WERI-Rb-1 (cell line): ENCODE measurements at regions not wholly inside any gene's neighbourhood (a gene's known extent, or its start where the extent isn't known, plus 50 kb on each side); places are given as distances from the start of the nearest gene placed in this dataset.

Source experiments
- DNase-seq: peaks from one replicate; pipeline ENCODE4 v3.0.0-alpha.2; 2020
- H3K27ac ChIP-seq: fragments of 250-450 bp; sonication (Bioruptor Pico); 2 replicates; pipeline ENCODE4 v1.5.1; 2020; ENCODE audit warnings: mild to moderate bottlenecking, moderate library complexity
- H3K27me3 ChIP-seq: fragments of 250-450 bp; sonication (Bioruptor Pico); 2 replicates; pipeline ENCODE4 v1.5.1; 2021; ENCODE audit warnings: mild to moderate bottlenecking, low read depth, moderate library complexity; ENCODE audit not compliant: insufficient read depth, severe bottlenecking
- H3K36me3 ChIP-seq: fragments of 250-450 bp; sonication (Bioruptor Pico); 2 replicates; pipeline ENCODE4 v1.5.1; 2020; ENCODE audit warnings: mild to moderate bottlenecking, moderate library complexity
- H3K4me3 ChIP-seq: 2 replicates; pipeline ENCODE4 v1.5.1; 2011; ENCODE audit warnings: low read depth, mild to moderate bottlenecking, control low read depth, low read length
- H3K9me3 ChIP-seq: fragments of 250-450 bp; sonication (Bioruptor Pico); 2 replicates; pipeline ENCODE4 v1.5.1; 2021; ENCODE audit warnings: mild to moderate bottlenecking, moderate library complexity; ENCODE audit not compliant: severe bottlenecking
- TF ChIP-seq, protein P1 (sequence below): IDR thresholded peaks from 2 replicates; pipeline ENCODE4 v1.5.1; 2011; ENCODE audit warnings: low read depth, mild to moderate bottlenecking, control low read depth, inconsistent platforms, low read length

- TF ChIP-seq, protein P1, sequence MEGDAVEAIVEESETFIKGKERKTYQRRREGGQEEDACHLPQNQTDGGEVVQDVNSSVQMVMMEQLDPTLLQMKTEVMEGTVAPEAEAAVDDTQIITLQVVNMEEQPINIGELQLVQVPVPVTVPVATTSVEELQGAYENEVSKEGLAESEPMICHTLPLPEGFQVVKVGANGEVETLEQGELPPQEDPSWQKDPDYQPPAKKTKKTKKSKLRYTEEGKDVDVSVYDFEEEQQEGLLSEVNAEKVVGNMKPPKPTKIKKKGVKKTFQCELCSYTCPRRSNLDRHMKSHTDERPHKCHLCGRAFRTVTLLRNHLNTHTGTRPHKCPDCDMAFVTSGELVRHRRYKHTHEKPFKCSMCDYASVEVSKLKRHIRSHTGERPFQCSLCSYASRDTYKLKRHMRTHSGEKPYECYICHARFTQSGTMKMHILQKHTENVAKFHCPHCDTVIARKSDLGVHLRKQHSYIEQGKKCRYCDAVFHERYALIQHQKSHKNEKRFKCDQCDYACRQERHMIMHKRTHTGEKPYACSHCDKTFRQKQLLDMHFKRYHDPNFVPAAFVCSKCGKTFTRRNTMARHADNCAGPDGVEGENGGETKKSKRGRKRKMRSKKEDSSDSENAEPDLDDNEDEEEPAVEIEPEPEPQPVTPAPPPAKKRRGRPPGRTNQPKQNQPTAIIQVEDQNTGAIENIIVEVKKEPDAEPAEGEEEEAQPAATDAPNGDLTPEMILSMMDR, result no peak
- no peaks in the 10 kb centered on the region for H3K36me3 ChIP-seq
- H3K9me3 ChIP-seq, result no peaks in the 10 kb centered on the region
- no peak overlapping the region for H3K27ac ChIP-seq
- H3K4me3 ChIP-seq, result no peak overlapping the region
- H3K27me3 ChIP-seq, result no peaks in the 10 kb centered on the region
- no peak for DNase-seq
Observed at GRCh38 chr12:76270657-76271358, 77.4 kb downstream of the BBS10 start.

DNA sequence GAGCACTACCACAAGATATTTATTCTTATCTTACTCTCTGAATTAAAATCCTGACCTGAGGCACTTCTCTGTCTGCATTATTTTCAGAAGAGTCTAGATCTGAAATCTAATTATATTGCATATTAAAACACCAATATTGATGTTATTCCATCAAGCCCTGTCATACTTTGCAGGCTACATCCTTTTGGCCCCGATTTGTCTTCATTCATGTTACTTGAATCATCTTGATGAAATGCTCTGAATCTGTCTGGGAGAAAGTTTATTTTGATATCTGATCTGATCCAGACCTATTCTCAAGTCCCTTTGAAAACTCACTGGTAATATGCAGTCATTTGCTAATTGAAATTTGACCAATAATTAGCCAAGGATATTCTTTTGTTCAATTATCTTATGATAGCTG lies 79.9 kb downstream of the BBS10 start:
- TF ChIP-seq, protein P1, result no peak
- no peaks in the 10 kb centered on the region for H3K9me3 ChIP-seq
- no peaks in the 10 kb centered on the region for H3K27me3 ChIP-seq
- no peaks in the 10 kb centered on the region for H3K36me3 ChIP-seq
- H3K4me3 ChIP-seq, result no peak overlapping the region
- no peak overlapping the region for H3K27ac ChIP-seq
- no peak for DNase-seq

DNA sequence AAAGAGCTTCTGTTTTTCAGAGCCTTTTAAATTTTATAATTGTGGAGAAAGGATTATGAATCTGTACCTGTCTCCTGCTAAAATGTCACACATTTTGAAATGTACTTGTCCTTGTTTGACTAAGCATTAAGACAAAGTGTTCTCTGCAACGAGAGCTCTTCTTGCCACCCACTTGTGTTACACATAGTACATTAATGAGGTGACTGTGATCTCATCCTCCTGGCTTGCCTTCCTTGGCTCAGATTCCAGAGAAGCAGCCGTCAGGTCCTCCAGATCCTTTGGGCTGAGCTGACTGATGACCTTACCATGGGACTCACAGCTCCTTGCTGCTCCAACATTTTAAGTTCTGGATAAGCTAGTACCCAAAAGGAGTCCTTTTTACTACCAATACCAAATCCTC lies 81.4 kb downstream of the BBS10 start:
- no peak overlapping the region for H3K4me3 ChIP-seq
- no peak for DNase-seq
- TF ChIP-seq, protein P1, result no peak
- H3K27ac ChIP-seq, result no peak overlapping the region
- H3K27me3 ChIP-seq, result no peaks in the 10 kb centered on the region
- no peaks in the 10 kb centered on the region for H3K36me3 ChIP-seq
- H3K9me3 ChIP-seq, result no peaks in the 10 kb centered on the region

- Histone ChIP-seq H3K27me3 (no peaks in the 10 kb centered on the region), H3K27ac (no peak overlapping the region), H3K9me3 (no peaks in the 10 kb centered on the region), H3K4me3 (no peak overlapping the region), H3K36me3 (no peaks in the 10 kb centered on the region)
- TF ChIP-seq, protein P1, result no peak
- DNase-seq, result no peak
Observed at GRCh38 chr12:76265424-76266180, 82.6 kb downstream of the BBS10 start.

DNA sequence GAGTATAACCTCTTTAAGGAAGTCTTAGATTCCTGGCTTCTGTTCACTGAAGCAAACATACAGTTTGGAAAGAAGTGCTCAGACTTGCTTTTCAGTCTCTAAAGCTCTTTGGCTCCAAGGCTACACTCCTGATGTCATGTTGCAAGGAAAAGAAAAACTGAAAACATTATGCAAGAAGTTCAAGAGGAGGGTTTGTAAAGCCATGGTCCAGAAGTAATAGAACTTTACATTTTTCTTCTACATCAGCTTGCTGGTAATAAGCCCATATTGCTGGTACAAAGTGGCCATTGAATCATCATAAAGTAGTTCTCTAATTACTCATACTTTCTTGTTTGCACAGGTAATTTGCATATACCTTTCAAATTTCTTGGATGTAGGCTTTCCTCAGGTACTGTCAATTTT lies 83.6 kb downstream of the BBS10 start:
- Histone ChIP-seq H3K36me3 (no peaks in the 10 kb centered on the region), H3K9me3 (no peaks in the 10 kb centered on the region), H3K4me3 (no peak overlapping the region), H3K27ac (no peak overlapping the region), H3K27me3 (no peaks in the 10 kb centered on the region)
- DNase-seq, result no peak
- TF ChIP-seq, protein P1, result no peak
